ENCODE measurements at regions not wholly inside any gene's neighbourhood (a gene's known extent, or its start where the extent isn't known, plus 50 kb on each side); places are given as distances from the start of the nearest gene placed in this dataset.

GRCh38 chr7:153891990-153892389 is 160.2 kb upstream of the DPP6 start:
- Mint-ChIP-seq H3K27ac (ENCODE audit: unreplicated experiment) (no peak overlapping the region), H3K27me3 (ENCODE audit: low read depth) (no peaks in the 10 kb centered on the region), H3K4me1 (no peaks in the 10 kb centered on the region), H3K9me3 (peaks cover 14% of the 10 kb centered on the region), H3K36me3 (ENCODE audit: low read depth) (peaks cover 3% of the 10 kb centered on the region), H3K4me3 (no peak overlapping the region)
- no peak for DNase-seq (ENCODE audit: low read depth, low spot score)
- TF ChIP-seq CTCF (conservative IDR thresholded peaks at IDR 0.05) = no peak

- Mint-ChIP-seq H3K4me1 (no peaks in the 10 kb centered on the region), H3K27ac (ENCODE audit: unreplicated experiment) (no peak overlapping the region), H3K36me3 (ENCODE audit: low read depth) (peaks cover 10% of the 10 kb centered on the region), H3K4me3 (no peak overlapping the region), H3K27me3 (ENCODE audit: low read depth) (no peaks in the 10 kb centered on the region), H3K9me3 (peaks cover 20% of the 10 kb centered on the region)
- no peak for DNase-seq (ENCODE audit: low read depth, low spot score)
- no peak for TF ChIP-seq CTCF (conservative IDR thresholded peaks at IDR 0.05)
Observed at GRCh38 chr7:153902862-153903261, 149.3 kb upstream of the DPP6 start.

- Mint-ChIP-seq H3K27me3 (ENCODE audit: low read depth) (no peaks in the 10 kb centered on the region), H3K4me3 (no peak overlapping the region), H3K27ac (ENCODE audit: unreplicated experiment) (no peak overlapping the region), H3K36me3 (ENCODE audit: low read depth) (peaks cover 11% of the 10 kb centered on the region), H3K9me3 (peaks cover 15% of the 10 kb centered on the region), H3K4me1 (no peaks in the 10 kb centered on the region)
- DNase-seq (ENCODE audit: low read depth, low spot score) = no peak
- no peak for TF ChIP-seq CTCF (conservative IDR thresholded peaks at IDR 0.05)
Observed at GRCh38 chr7:153912211-153912610, 140.0 kb upstream of the DPP6 start.

- Mint-ChIP-seq H3K4me1 (no peaks in the 10 kb centered on the region), H3K9me3 (peaks cover 12% of the 10 kb centered on the region), H3K27me3 (ENCODE audit: low read depth) (no peaks in the 10 kb centered on the region), H3K4me3 (no peak overlapping the region), H3K36me3 (ENCODE audit: low read depth) (peaks cover 10% of the 10 kb centered on the region), H3K27ac (ENCODE audit: unreplicated experiment) (no peak overlapping the region)
- no peak for DNase-seq (ENCODE audit: low read depth, low spot score)
- TF ChIP-seq CTCF (conservative IDR thresholded peaks at IDR 0.05) = no peak
Observed at GRCh38 chr7:153920126-153920525, 132.1 kb upstream of the DPP6 start.

GRCh38 chr7:153920897-153921296 is 131.3 kb upstream of the DPP6 start:
- DNase-seq (ENCODE audit: low read depth, low spot score) = no peak
- H3K4me3 Mint-ChIP-seq = no peak overlapping the region
- H3K27me3 Mint-ChIP-seq (ENCODE audit: low read depth) = no peaks in the 10 kb centered on the region
- no peaks in the 10 kb centered on the region for H3K4me1 Mint-ChIP-seq
- H3K36me3 Mint-ChIP-seq (ENCODE audit: low read depth) = peaks cover 10% of the 10 kb centered on the region
- no peak for TF ChIP-seq CTCF (conservative IDR thresholded peaks at IDR 0.05)
- H3K9me3 Mint-ChIP-seq = peaks cover 12% of the 10 kb centered on the region
- no peak overlapping the region for H3K27ac Mint-ChIP-seq (ENCODE audit: unreplicated experiment)

GRCh38 chr7:153921408-153921807 is 130.8 kb upstream of the DPP6 start:
- H3K27ac Mint-ChIP-seq (ENCODE audit: unreplicated experiment) = no peak overlapping the region
- H3K27me3 Mint-ChIP-seq (ENCODE audit: low read depth) = no peaks in the 10 kb centered on the region
- H3K4me1 Mint-ChIP-seq = no peaks in the 10 kb centered on the region
- DNase-seq (ENCODE audit: low read depth, low spot score) = no peak
- H3K4me3 Mint-ChIP-seq = no peak overlapping the region
- TF ChIP-seq CTCF (conservative IDR thresholded peaks at IDR 0.05) = no peak
- H3K9me3 Mint-ChIP-seq = peaks cover 16% of the 10 kb centered on the region
- H3K36me3 Mint-ChIP-seq (ENCODE audit: low read depth) = peaks cover 15% of the 10 kb centered on the region
